ENCODE measurements at regions not wholly inside any gene's neighbourhood (a gene's known extent, or its start where the extent isn't known, plus 50 kb on each side); places are given as distances from the start of the nearest gene placed in this dataset.

DNA sequence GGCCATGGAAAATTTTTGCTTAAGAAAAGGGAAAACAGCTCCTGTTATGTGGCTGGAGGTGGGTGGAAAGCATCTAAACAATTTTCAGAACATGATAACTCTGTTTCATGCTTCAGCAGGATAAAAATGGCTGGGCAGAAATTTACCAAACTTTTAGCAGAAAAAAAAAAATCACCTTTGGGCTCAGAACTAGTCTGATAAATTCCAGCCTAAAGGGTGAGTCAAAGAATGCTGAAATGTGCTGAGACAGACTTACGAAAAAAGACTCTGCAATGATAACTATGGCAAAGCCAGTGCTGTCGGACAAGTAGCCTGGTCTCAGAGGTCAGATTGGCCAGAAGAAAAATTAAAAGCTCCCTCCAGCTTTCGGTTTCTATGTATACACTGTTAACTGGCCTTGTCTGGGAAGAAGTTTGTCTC, 123.6 kb downstream of the LRATD1 start:
- ChIA-PET POLR2A (no interaction called here), CTCF (interaction anchor here (1.0 to 1.3 kb wide), 2 partner anchors 15 to 148 kb away, joined by 3 to 4 read pairs; no protein-coding TSS in a partner anchor)
- DNase-seq (ENCODE audit: extremely low spot score), result no peak
- TF ChIP-seq, protein P1, sequence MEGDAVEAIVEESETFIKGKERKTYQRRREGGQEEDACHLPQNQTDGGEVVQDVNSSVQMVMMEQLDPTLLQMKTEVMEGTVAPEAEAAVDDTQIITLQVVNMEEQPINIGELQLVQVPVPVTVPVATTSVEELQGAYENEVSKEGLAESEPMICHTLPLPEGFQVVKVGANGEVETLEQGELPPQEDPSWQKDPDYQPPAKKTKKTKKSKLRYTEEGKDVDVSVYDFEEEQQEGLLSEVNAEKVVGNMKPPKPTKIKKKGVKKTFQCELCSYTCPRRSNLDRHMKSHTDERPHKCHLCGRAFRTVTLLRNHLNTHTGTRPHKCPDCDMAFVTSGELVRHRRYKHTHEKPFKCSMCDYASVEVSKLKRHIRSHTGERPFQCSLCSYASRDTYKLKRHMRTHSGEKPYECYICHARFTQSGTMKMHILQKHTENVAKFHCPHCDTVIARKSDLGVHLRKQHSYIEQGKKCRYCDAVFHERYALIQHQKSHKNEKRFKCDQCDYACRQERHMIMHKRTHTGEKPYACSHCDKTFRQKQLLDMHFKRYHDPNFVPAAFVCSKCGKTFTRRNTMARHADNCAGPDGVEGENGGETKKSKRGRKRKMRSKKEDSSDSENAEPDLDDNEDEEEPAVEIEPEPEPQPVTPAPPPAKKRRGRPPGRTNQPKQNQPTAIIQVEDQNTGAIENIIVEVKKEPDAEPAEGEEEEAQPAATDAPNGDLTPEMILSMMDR (IDR thresholded peaks at IDR 0.05; ENCODE audit: control extremely low read depth, extremely low read depth, low read depth, missing control alignments), result no peak

DNA sequence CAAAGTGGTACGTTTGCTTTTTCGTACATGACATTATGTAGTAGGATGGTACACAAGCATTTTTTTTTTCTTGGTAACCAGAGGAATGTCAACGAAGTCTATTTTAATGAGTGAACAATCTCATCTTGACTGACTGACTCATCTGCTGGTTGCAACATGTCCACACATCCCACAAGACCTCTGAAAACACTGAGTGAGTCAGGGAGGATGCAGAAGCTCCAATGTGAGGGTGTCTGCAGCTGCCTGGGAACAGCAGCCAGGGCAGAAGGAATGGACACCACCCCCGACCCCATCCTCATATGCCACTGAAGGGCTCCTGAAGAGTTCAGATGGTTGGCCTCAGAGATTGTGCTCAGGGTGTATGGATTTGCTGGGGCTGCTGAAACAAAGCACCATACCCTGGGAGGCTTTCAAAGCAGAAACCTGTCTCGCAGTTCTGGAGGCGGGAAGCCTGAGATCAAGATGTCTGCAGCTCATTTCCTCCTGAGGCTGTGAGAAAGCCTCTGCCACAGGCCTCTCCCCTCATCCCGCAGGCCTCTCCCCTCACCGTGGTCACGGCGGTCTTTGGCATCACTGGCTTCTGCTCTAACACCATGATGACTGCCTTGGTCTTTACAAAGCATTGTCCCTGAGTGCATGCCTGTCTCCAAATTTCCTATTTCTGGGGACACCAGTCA, 124.6 kb downstream of the LRATD1 start:
- TF ChIP-seq, protein P1 (IDR thresholded peaks at IDR 0.05; ENCODE audit: control extremely low read depth, extremely low read depth, low read depth, missing control alignments), result no peak
- ChIA-PET POLR2A (no interaction called here), CTCF (no interaction called here)
- no peak for DNase-seq (ENCODE audit: extremely low spot score)

DNA sequence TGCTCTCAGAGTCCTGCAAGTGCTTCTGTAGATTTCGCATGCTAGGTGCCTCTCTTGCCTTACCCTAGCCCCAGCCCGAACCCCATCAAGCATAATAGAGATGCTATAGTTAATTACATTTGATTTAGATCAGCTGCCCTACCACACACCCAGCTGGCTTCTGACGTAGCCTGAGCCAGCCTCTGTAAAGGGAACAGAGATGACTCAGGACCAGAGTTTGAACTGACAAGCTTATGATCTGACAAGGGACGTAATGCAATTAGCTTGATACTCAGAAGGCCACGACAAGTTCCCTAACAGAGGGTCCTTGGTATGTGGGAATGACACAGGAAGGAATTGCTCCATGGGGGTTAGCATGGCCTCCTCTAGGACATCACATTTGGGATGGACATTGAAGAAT, 126.6 kb downstream of the LRATD1 start:
- POLR2A ChIA-PET, result no interaction called here
- CTCF ChIA-PET, result no interaction called here
- DNase-seq (ENCODE audit: extremely low spot score), result no peak
- TF ChIP-seq, protein P1 (IDR thresholded peaks at IDR 0.05; ENCODE audit: control extremely low read depth, extremely low read depth, low read depth, missing control alignments), result no peak

- ChIA-PET POLR2A (no interaction called here), CTCF (no interaction called here)
- DNase-seq (ENCODE audit: extremely low spot score), result no peak
- TF ChIP-seq, protein P1 (IDR thresholded peaks at IDR 0.05; ENCODE audit: control extremely low read depth, extremely low read depth, low read depth, missing control alignments), result no peak
These were observed 127.7 kb downstream of the LRATD1 start for GRCh38 chr2:14760169-14760568.

GRCh38 chr2:14761118-14761517, 128.6 kb downstream of the LRATD1 start:
- CTCF ChIA-PET, result no interaction called here
- POLR2A ChIA-PET, result no interaction called here
- DNase-seq (ENCODE audit: extremely low spot score), result no peak
- TF ChIP-seq, protein P1 (IDR thresholded peaks at IDR 0.05; ENCODE audit: control extremely low read depth, extremely low read depth, low read depth, missing control alignments), result no peak

DNA sequence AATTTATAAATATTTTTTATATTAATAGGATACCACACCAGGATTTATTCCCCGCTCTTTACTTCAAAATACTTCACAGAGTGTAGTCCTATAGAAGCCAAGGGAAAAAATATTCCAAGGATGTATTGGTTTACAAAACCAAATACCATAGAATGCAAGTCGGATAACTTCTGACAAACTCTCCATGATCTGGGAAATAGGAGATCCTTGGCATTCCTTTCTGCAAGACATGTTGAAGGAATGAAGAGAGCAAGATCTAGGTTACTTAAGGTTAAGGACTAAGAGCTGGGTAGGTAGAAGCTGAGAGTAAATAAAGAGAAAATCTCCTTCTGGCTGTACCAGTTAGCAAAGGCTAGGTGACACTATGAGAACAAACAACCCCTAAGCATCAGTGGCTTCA, 141.2 kb downstream of the LRATD1 start:
- POLR2A ChIA-PET, result no interaction called here
- TF ChIP-seq, protein P1 (IDR thresholded peaks at IDR 0.05; ENCODE audit: control extremely low read depth, extremely low read depth, low read depth, missing control alignments), result no peak
- CTCF ChIA-PET, result interaction anchor here (1.6 kb wide), 1 partner anchor 9 kb away, joined by 5 read pairs; no protein-coding TSS in a partner anchor
- no peak for DNase-seq (ENCODE audit: extremely low spot score)
